HuH-7 (cell line): ENCODE measurements at regions not wholly inside any gene's neighbourhood (a gene's known extent, or its start where the extent isn't known, plus 50 kb on each side); places are given as distances from the start of the nearest gene placed in this dataset.
"Not testable (repeated sequence)": the region's sequence is repeated elsewhere in the genome, so short reads cannot be mapped to it uniquely, and the experiment has no call there.

ENCODE experiments used
- DNase-seq: peaks from one replicate; pipeline ENCODE4 v3.0.0; 2011; ENCODE audit warnings: low spot score

DNA sequence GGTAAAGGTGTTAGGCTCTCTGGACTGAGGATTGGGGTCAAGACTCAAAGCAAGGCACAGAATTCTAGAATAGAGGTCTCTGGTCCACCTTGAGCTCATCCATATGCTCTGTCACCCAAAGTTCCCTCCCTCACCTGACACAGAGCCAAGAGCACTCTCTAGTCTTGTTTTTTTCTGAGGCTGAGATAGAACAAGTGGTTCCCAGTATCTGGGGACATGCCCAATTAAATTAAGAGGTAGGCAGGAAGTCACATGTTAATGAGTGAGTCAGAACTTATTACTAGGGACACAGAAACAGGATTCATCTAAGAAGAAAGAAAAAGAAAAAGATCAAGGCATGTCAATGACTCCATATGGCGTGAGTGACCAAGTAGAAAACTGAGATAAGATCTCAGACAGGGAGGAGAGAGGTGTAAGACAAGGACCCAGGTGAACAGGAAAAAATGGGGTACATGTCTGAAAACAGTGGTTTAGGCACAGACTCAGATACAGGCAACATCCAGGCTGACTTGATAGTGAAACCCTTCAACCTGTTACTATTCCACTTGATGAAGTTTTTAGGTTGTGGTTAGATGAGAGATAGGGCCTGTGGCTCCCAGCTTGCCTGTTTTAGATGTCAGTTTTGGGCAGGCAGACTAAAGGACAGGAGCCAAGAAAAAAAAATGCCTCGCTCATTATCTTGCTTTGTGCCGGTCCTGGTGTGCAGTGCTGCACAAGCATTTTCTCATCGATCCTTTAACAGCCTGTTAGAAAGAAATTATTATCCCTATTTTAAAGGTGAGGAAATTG, 609.9 kb downstream of the CCSER2 start:
- DNase-seq, result no peak

- no peak for DNase-seq
Observed at GRCh38 chr10:84943541-84943940, 615.2 kb downstream of the CCSER2 start.

- DNase-seq, result no peak
Observed at GRCh38 chr10:84944187-84944586, 615.8 kb downstream of the CCSER2 start.

DNA sequence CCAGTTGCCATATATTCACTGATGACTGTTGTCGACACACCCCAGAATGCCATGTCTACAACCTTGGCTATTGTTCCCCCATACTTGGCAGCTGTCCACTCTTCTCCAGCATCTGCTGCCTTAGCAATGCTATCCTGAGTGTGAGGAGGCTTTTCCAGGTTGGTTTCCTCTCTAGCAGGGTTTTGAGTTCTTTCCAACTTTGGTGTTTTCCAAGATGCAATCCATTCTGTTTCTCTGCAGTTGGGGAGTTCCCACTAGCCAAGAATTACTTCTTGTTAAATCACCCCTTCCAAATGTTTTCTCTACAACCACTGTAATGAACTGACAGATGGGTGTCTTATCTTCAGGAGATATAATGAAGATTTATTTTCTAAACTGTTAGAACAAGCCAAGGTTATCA, 617.4 kb downstream of the CCSER2 start:
- DNase-seq, result no peak

GRCh38 chr10:84946904-84947303, 618.5 kb downstream of the CCSER2 start:
- no peak for DNase-seq

DNA sequence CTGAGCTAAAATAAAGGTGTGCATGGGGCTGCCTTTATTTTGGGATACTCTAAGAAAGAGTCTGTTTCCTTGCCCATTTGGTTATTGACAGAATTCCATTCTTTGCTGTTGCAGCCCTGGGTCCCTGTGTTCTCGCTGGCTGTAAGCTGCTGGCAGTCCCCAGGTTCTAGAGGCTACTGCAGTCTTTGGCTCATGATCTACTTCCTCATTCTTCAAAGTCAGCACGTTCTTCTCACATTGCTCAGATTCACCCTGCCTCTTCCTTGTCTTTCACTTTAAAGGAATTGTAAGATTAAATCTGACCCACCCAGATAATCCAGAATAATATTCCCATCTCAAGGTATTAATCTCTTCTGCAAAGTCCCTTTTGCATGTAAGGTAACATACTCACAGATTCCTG, 620.3 kb downstream of the CCSER2 start:
- DNase-seq, result no peak

- no peak for DNase-seq
Observed at GRCh38 chr10:84951616-84952015, 623.2 kb downstream of the CCSER2 start.

DNA sequence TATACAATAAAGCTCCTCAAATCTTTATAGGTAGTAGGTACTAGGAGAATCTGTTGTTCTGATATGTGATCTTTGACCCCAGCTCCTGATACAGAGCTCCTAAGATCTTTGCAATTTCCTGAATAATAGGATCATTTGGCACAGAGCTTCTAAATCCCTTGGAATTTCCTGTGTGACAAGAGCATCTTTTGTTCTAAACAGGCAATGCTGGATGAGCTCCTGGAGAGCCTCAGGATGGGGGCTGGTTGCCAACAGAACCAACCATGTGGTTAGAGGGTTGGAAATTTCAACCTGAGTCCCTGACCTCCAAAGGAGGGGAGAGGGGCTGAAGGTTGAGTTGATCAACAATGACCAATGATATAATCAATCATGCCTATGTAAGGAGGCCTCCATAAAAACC, 629.0 kb downstream of the CCSER2 start:
- no peak for DNase-seq

DNA sequence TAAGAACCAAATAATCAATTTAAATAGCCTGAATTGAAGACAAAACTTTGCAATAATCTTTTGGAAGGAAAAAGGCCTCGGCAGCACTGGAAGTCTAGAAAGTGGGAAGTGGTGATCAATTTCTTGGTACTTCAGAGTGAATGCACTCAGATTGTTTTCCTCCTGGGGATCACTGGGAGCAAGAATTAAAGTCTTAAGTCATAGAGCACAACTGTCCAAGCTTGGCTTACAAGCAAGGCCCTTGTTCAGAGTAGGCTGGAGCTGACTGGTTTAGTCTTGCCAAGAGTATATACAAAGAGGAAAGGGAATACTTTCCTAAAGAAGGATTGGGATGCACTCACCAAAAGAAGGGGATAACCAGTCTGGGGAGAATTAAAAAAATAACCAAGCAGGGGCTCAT, 637.1 kb downstream of the CCSER2 start:
- no peak for DNase-seq

DNA sequence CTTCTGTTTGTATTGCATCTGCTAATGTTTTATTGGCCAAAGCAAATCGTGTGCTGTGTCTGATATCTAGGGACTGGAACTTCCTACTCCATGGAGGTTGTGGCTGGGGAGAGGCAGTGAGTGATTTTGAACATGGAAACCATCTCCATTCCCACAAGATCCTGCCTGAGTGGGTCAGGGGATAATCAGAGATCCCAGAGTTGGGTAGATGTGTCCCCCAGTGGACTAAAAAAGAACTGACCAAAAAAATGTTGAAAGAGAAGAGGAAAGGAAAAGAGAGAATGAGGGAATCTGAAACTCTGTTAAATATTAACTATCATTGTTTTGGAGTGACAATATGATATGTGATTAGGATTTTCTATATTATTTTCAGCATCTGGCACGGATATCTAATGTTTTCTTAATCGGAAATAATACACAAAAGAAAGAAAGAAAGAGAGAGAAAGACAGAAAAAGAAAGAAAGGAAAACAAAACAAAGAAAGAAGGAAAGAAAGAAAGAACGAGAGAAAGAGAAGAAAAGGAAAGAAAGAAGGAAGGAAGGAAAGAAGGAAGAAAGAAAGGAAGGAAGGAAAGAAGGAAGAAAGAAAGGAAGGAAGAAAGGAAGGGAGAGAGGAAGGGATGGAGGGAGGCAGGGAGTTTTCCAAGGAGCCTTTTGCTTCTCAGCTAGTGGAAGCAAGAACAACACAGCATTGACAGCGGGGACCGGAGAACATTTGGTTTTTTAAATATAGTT, 638.5 kb downstream of the CCSER2 start:
- DNase-seq, result no peak

GRCh38 chr10:84969297-84969696, 640.9 kb downstream of the CCSER2 start:
- not testable (repeated sequence) for DNase-seq

GRCh38 chr10:84987039-84987438, 658.6 kb downstream of the CCSER2 start:
- no peak for DNase-seq

GRCh38 chr10:84988011-84988410, 659.6 kb downstream of the CCSER2 start:
- no peak for DNase-seq

DNA sequence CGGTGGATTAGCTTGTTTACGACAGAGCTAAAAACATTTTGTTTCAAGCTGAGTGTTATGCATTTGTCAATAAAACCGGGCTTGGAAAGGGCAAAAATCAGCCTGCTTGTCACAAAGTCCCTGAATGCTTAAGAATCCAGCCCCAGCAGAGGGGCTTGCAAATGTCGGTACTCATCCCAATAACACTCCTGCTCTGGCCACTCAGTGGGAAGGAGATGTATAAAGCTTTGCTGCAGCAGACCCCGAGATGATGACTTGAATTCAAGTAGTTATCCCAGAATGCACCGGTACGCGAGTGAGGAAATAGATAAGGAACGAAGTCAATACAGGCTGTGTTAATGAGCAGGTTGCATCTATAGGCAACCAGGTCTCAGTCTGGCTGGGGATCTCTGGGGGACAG, 662.3 kb downstream of the CCSER2 start:
- DNase-seq, result no peak

GRCh38 chr10:84991301-84991700, 662.9 kb downstream of the CCSER2 start:
- no peak for DNase-seq

DNA sequence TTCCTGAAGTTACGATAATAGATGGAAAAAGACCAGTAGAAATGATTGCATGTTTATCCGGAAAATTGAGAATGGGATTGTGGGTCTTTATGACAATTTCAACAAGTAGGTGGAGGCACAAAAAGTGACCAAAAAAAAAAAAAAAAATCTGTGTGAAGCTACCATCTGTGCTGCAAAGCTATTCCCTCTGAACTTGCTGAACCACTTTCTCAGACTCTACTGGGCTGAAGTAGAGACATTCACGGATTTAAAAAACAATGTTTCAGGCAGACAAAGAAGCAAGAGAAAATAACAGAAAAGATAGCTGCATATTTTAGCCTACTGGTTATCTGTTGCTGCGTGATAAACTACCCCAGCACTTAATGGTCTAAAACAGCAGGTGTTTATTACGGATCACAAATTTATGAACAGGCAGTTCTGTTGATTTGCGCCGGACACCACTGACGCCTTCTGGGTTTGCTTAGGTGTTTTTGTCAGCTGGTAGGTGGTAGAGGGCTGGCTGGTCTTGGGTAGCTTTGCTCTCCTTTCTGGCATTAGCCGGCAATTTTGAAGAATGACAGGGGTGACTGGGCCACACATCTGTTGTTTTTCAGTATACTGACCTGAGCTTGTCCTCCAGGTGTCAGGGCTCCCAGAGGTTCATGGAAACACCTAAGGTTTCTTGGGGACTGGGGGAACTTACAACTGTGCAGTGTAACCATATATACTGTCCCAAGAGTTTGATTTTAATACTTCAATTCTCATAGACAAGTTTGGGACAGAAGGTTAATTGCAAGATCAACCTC, 665.1 kb downstream of the CCSER2 start:
- DNase-seq, result no peak

GRCh38 chr10:84994722-84995121, 666.3 kb downstream of the CCSER2 start:
- DNase-seq, result no peak

GRCh38 chr10:84996580-84996979, 668.2 kb downstream of the CCSER2 start:
- no peak for DNase-seq

DNA sequence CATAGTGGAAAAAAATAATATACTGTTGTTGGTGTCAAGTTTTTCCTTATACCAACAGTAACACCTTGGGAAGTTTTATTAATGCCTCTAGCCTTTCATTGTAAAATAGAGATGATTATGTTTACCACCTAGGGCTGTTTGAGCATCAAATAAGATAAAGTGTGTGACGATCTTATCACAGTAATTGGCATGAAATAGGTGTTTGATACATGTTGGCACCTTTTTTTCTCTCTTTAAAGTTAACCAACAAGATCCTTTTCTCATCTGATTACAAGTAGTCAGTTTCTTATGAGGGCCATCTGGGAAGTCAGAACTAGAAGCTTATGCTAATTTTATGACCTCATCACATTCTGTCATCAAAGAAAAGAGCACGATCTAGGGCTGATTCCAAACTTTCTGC, 669.5 kb downstream of the CCSER2 start:
- DNase-seq, result no peak

- no peak for DNase-seq
Observed at GRCh38 chr10:84999929-85000328, 671.5 kb downstream of the CCSER2 start.

DNA sequence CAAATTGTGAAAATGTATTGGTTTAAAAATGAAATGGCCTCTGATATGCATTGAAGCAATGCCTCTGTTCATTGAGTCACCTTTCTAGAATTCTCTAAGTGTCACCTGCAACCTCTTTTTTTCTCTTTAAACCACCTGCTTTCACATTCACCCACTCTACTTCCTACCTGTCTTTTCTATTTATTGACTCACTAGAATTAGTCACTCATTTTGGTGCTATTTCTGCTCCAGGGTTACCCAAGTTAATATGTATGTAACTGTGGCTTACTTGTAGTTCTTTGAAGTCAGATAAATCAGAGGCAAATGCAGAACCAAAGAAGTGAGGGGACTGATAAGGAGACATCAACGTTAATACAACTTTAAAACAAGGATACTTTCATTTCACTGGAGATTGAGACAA, 674.7 kb downstream of the CCSER2 start:
- DNase-seq, result no peak

- DNase-seq, result no peak
Observed at GRCh38 chr10:85008488-85009184, 680.2 kb downstream of the CCSER2 start.
